IMR-90 (cell line): ENCODE measurements at regions not wholly inside any gene's neighbourhood (a gene's known extent, or its start where the extent isn't known, plus 50 kb on each side); places are given as distances from the start of the nearest gene placed in this dataset.

Source experiments
- ATAC-seq: fragments of 200-7000 bp; cut with Tn5 transposase; 2 replicates; pipeline ENCODE4 v1.9.1; 2020; ENCODE audit warnings: low read depth, mild to moderate bottlenecking, moderate library complexity
- BruUV-seq: library from RNA; stranded (reverse); fragments of 400-500 nt; replicated peaks from 2 replicates; lab custom pipeline; 2021; lab: Mats Ljungman, UMichigan
- CTCF ChIA-PET: fragments of 300-600 bp; formaldehyde crosslinking; extraction: SDS; loops from one replicate; lab custom pipeline; 2021; ENCODE audit warnings: antibody characterized with exemption; lab: Yijun Ruan, JAX
- POLR2A ChIA-PET: fragments of 300-600 bp; sonication (Branson Sonifier 250); formaldehyde crosslinking; loops from one replicate; lab custom pipeline; 2022; ENCODE audit warnings: antibody characterized with exemption; ENCODE audit not compliant: unreplicated experiment; lab: Charles Lee
- DNase-seq: peaks from one replicate; pipeline ENCODE4 v3.0.0; 2013
- H2AFZ ChIP-seq: replicated peaks from 2 replicates; pipeline ENCODE3; 2013; ENCODE audit warnings: low read length, mild to moderate bottlenecking; ENCODE audit not compliant: poor library complexity
- H2AK5ac ChIP-seq: 2 replicates; pipeline ENCODE4 v1.6.1; 2013; ENCODE audit warnings: low read depth, low read length, inconsistent platforms
- H2AK9ac ChIP-seq: replicated peaks from 2 replicates; pipeline ENCODE3; 2013; ENCODE audit warnings: mild to moderate bottlenecking, low read depth, low read length, moderate library complexity; ENCODE audit not compliant: poor library complexity
- H2BK120ac ChIP-seq: 2 replicates; pipeline ENCODE4 v1.6.1; 2013; ENCODE audit warnings: low read depth, low read length, inconsistent platforms
- H2BK15ac ChIP-seq: 3 replicates; pipeline ENCODE4 v1.6.1; 2013; ENCODE audit warnings: low read depth, low read length, inconsistent platforms
- H2BK20ac ChIP-seq: 2 replicates; pipeline ENCODE4 v1.6.1; 2013; ENCODE audit warnings: low read depth, mild to moderate bottlenecking, inconsistent platforms, low read length, moderate library complexity
- H2BK5ac ChIP-seq: 2 replicates; pipeline ENCODE4 v1.6.1; 2013; ENCODE audit warnings: mild to moderate bottlenecking, low read depth, low read length, inconsistent platforms; ENCODE audit not compliant: poor library complexity, severe bottlenecking
- H3K14ac ChIP-seq: replicated peaks from 2 replicates; pipeline ENCODE4 v1.6.1; 2013; ENCODE audit warnings: low read depth, low read length, inconsistent platforms
- H3K18ac ChIP-seq: 2 replicates; pipeline ENCODE4 v1.6.1; 2013; ENCODE audit warnings: low read depth, low read length, control low read depth
- H3K23ac ChIP-seq: 2 replicates; pipeline ENCODE4 v1.6.1; 2013; ENCODE audit warnings: low read depth, low read length, inconsistent platforms
- H3K27ac ChIP-seq: 2 replicates; pipeline ENCODE4 v1.5.1; 2013; ENCODE audit warnings: mild to moderate bottlenecking, control low read depth, low read length; ENCODE audit not compliant: insufficient read depth
- H3K27me3 ChIP-seq: 2 replicates; pipeline ENCODE4 v1.6.1; 2013; ENCODE audit warnings: low read length; ENCODE audit not compliant: control insufficient read depth, insufficient read depth
- H3K36me3 ChIP-seq: 2 replicates; pipeline ENCODE4 v1.6.1; 2013; ENCODE audit warnings: low read length, mixed read lengths; ENCODE audit not compliant: control insufficient read depth, insufficient read depth
- H3K4ac ChIP-seq: 2 replicates; pipeline ENCODE4 v1.6.1; 2013; ENCODE audit warnings: low read depth, low read length, inconsistent platforms
- H3K4me1 ChIP-seq: 2 replicates; pipeline ENCODE4 v1.6.1; 2013; ENCODE audit warnings: low read length, mixed read lengths; ENCODE audit not compliant: control insufficient read depth, insufficient read depth
- H3K4me2 ChIP-seq: 2 replicates; pipeline ENCODE4 v1.6.1; 2013; ENCODE audit warnings: low read depth, mild to moderate bottlenecking, control low read depth, low read length, moderate library complexity
- H3K4me3 ChIP-seq: 2 replicates; pipeline ENCODE4 v1.5.1; 2013; ENCODE audit warnings: low read depth, mild to moderate bottlenecking, control low read depth, low read length, moderate library complexity; ENCODE audit not compliant: insufficient read depth
- H3K56ac ChIP-seq: 2 replicates; pipeline ENCODE4 v1.6.1; 2013; ENCODE audit warnings: low read length, inconsistent platforms; ENCODE audit not compliant: insufficient read depth; ENCODE audit errors: extremely low read depth
- H3K79me1 ChIP-seq, 2 experiments: 2 replicates each; pipeline ENCODE4 v1.6.1; 2013; ENCODE audit warnings: low read length in 2 of 2, inconsistent platforms in 1 of 2, low read depth in 1 of 2
- H3K9ac ChIP-seq: 2 replicates; pipeline ENCODE4 v1.6.1; 2013; ENCODE audit warnings: low read depth, low read length, control low read depth
- H3K9me1 ChIP-seq: 2 replicates; pipeline ENCODE4 v1.6.1; 2013; ENCODE audit warnings: low read length, inconsistent platforms; ENCODE audit not compliant: insufficient read depth
- H3K9me3 ChIP-seq: 2 replicates; pipeline ENCODE4 v1.6.1; 2013; ENCODE audit warnings: low read length; ENCODE audit not compliant: control insufficient read depth, insufficient read depth
- H4K20me1 ChIP-seq: 2 replicates; pipeline ENCODE4 v1.6.1; 2013; ENCODE audit warnings: low read length, inconsistent platforms; ENCODE audit not compliant: insufficient read depth
- H4K5ac ChIP-seq: 2 replicates; pipeline ENCODE4 v1.6.1; 2013; ENCODE audit warnings: mild to moderate bottlenecking, low read depth, low read length, control low read depth
- H4K8ac ChIP-seq, 2 experiments: 2 replicates each; pipeline ENCODE4 v1.6.1; 2013; ENCODE audit warnings: low read depth in 2 of 2, low read length in 2 of 2, control low read depth in 1 of 2, inconsistent platforms in 1 of 2
- H4K91ac ChIP-seq: 2 replicates; pipeline ENCODE4 v1.6.1; 2013; ENCODE audit warnings: low read depth, low read length, inconsistent platforms; ENCODE audit not compliant: insufficient read depth
- BHLHE40 ChIP-seq: fragments of 150-350 bp; IDR thresholded peaks from 2 replicates; pipeline ENCODE4 v1.6.1; 2016; ENCODE audit warnings: mild to moderate bottlenecking, low read depth, low read length
- CEBPB ChIP-seq: IDR thresholded peaks from 2 replicates; pipeline ENCODE4 v1.6.1; 2012; ENCODE audit warnings: low read depth, low read length, improper control_type of control experiment
- CHD1 ChIP-seq: IDR thresholded peaks from 2 replicates; pipeline ENCODE4 v1.6.1; 2012; ENCODE audit warnings: low read depth, low read length, improper control_type of control experiment
- ELK1 ChIP-seq: fragments of 150-350 bp; IDR thresholded peaks from 2 replicates; pipeline ENCODE4 v1.6.1; 2016; ENCODE audit warnings: low read depth, mild to moderate bottlenecking, low read length, moderate library complexity, borderline replicate concordance
- FOS ChIP-seq: fragments of 150-350 bp; IDR thresholded peaks from 2 replicates; pipeline ENCODE4 v1.6.1; 2016; ENCODE audit warnings: low read depth, low read length
- MAFK ChIP-seq: IDR thresholded peaks from 2 replicates; pipeline ENCODE4 v1.6.1; 2012; ENCODE audit warnings: low read depth, low read length, improper control_type of control experiment
- MAZ ChIP-seq: IDR thresholded peaks from 2 replicates; pipeline ENCODE4 v1.6.1; 2012; ENCODE audit warnings: low read depth, mild to moderate bottlenecking, low read length, improper control_type of control experiment, moderate library complexity, borderline replicate concordance
- MXI1 ChIP-seq: IDR thresholded peaks from 2 replicates; pipeline ENCODE4 v1.6.1; 2012; ENCODE audit warnings: low read depth, mild to moderate bottlenecking, low read length, moderate library complexity, borderline replicate concordance
- NFE2L2 ChIP-seq: fragments of 150-350 bp; IDR thresholded peaks from 2 replicates; pipeline ENCODE4 v1.6.1; 2016; ENCODE audit warnings: low read depth, mild to moderate bottlenecking, low read length
- POLR2A ChIP-seq: IDR thresholded peaks from 2 replicates; pipeline ENCODE4 v1.6.1; 2012; ENCODE audit warnings: mild to moderate bottlenecking, low read depth, low read length
- RAD21 ChIP-seq: IDR thresholded peaks from 2 replicates; pipeline ENCODE4 v1.6.1; 2012; ENCODE audit warnings: low read length, improper control_type of control experiment
- RCOR1 ChIP-seq: IDR thresholded peaks from 2 replicates; pipeline ENCODE4 v1.6.1; 2012; ENCODE audit warnings: mild to moderate bottlenecking, low read length, improper control_type of control experiment; ENCODE audit not compliant: insufficient replicate concordance
- RFX5 ChIP-seq: IDR thresholded peaks from 2 replicates; pipeline ENCODE4 v1.8.0; 2012; ENCODE audit warnings: low read depth, mild to moderate bottlenecking, low read length, moderate library complexity
- SMC3 ChIP-seq: fragments of 150-350 bp; IDR thresholded peaks from 2 replicates; pipeline ENCODE4 v1.6.1; 2016; ENCODE audit warnings: low read depth, mild to moderate bottlenecking, antibody characterized with exemption, low read length, moderate library complexity
- whole genome bisulfite sequencing, 2 experiments: methylation state at CpG; one replicate each; pipeline versions ENCODE4 v1.1.5 to v1.1.7; 2013; ENCODE audit warnings: missing lambda C conversion rate in 2 of 2; ENCODE audit not compliant: insufficient read length in 1 of 2; ENCODE audit errors: extremely low coverage in 2 of 2; 5-methylcytosine and 5-hydroxymethylcytosine counted together
- dilution Hi-C: fragments of 300-500 bp; cut with HindIII; formaldehyde crosslinking; loops from one replicate; pipeline ENCODE4 v1.14.3; 2018; ENCODE audit warnings: low sequenced_read_pairs; ENCODE audit not compliant: unreplicated experiment
- in situ Hi-C: fragments of 300-500 bp; cut with MboI; formaldehyde crosslinking; loops from 3 replicates; pipeline ENCODE4 v1.14.3; 2019; ENCODE audit warnings: low sequenced_read_pairs, inconsistent platforms, mixed read lengths
- intact Hi-C: fragments of 100-400 bp; cut with micrococcal nuclease; formaldehyde crosslinking; loops from 2 replicates; pipeline ENCODE4 v1.10.0; 2022
- TF ChIP-seq, protein P1 (sequence below): conservative IDR thresholded peaks from 2 replicates; pipeline ENCODE4 v1.5.1; 2012; ENCODE audit warnings: mild to moderate bottlenecking, low read depth, low read length, improper control_type of control experiment
- TF ChIP-seq, protein P2 (sequence below): fragments of 150-350 bp; IDR thresholded peaks from 2 replicates; pipeline ENCODE4 v1.6.1; 2017; ENCODE audit warnings: mild to moderate bottlenecking, antibody characterized with exemption, low read length, low read depth

DNA sequence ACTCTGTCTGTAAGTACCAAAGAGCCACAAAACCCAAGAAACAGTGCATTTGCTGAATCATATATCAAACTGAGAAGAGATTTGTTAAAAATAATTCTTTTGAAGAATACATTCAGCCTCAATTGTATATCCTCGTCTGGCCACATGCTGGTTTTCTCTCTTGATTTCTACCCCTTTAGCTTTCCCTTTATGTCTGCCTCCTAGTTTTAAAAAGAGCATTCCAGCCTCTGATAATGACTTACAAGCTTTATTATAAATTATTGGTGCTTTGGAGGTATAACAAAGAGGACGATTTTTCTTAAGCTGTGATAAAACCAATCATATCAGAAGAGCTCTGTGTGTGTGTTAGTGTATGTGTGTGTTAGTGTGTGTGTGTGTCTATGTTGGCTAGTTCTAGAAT lies 70.4 kb upstream of the ROBO2 start:
- WGBS, 2 experiments, result no CpG with 5 or more reads among the region's 2 CpGs
- H3K4me1 ChIP-seq, result no peaks in the 10 kb centered on the region
- H4K91ac ChIP-seq, result no peak overlapping the region
- no peaks in the 10 kb centered on the region for H3K9me1 ChIP-seq
- no peak overlapping the region for H3K14ac ChIP-seq
- H2BK20ac ChIP-seq, result no peak overlapping the region
- H3K9me3 ChIP-seq, result no peaks in the 10 kb centered on the region
- H2AK5ac ChIP-seq, result no peak overlapping the region
- ATAC-seq, result no peak
- TF ChIP-seq MAZ (no peak), FOS (no peak), ELK1 (no peak), MXI1 (no peak), SMC3 (no peak), MAFK (no peak), RFX5 (no peak), CEBPB (no peak), BHLHE40 (no peak), RCOR1 (no peak), POLR2A (no peak), NFE2L2 (no peak), CHD1 (no peak), RAD21 (no peak)
- TF ChIP-seq, protein P1, sequence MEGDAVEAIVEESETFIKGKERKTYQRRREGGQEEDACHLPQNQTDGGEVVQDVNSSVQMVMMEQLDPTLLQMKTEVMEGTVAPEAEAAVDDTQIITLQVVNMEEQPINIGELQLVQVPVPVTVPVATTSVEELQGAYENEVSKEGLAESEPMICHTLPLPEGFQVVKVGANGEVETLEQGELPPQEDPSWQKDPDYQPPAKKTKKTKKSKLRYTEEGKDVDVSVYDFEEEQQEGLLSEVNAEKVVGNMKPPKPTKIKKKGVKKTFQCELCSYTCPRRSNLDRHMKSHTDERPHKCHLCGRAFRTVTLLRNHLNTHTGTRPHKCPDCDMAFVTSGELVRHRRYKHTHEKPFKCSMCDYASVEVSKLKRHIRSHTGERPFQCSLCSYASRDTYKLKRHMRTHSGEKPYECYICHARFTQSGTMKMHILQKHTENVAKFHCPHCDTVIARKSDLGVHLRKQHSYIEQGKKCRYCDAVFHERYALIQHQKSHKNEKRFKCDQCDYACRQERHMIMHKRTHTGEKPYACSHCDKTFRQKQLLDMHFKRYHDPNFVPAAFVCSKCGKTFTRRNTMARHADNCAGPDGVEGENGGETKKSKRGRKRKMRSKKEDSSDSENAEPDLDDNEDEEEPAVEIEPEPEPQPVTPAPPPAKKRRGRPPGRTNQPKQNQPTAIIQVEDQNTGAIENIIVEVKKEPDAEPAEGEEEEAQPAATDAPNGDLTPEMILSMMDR, result no peak
- TF ChIP-seq, protein P2, sequence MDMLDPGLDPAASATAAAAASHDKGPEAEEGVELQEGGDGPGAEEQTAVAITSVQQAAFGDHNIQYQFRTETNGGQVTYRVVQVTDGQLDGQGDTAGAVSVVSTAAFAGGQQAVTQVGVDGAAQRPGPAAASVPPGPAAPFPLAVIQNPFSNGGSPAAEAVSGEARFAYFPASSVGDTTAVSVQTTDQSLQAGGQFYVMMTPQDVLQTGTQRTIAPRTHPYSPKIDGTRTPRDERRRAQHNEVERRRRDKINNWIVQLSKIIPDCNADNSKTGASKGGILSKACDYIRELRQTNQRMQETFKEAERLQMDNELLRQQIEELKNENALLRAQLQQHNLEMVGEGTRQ, result no peak
- H3K18ac ChIP-seq, result no peak overlapping the region
- H3K4me3 ChIP-seq, result no peak overlapping the region
- DNase-seq, result no peak
- intact Hi-C loops, result no loop called here
- H3K79me1 ChIP-seq, result no peaks in the 10 kb centered on the region
- H3K23ac ChIP-seq, result no peak overlapping the region
- POLR2A ChIA-PET, result no interaction called here
- no peak overlapping the region for H3K4ac ChIP-seq
- no peaks in the 10 kb centered on the region for H3K27me3 ChIP-seq
- H2AFZ ChIP-seq, result no peak overlapping the region
- in situ Hi-C loops, result no loop called here
- H3K27ac ChIP-seq, result no peak overlapping the region
- dilution Hi-C loops, result no loop called here
- H2BK120ac ChIP-seq, result no peak overlapping the region
- no peak overlapping the region for H3K4me2 ChIP-seq
- H4K8ac ChIP-seq, result no peak overlapping the region
- H4K5ac ChIP-seq, result no peak overlapping the region
- H2AK9ac ChIP-seq, result no peak overlapping the region
- H2BK5ac ChIP-seq, result no peak overlapping the region
- no peak overlapping the region for H3K9ac ChIP-seq
- no peak overlapping the region for H3K56ac ChIP-seq
- no TSS peak for BruUV-seq
- no peak overlapping the region for H2BK15ac ChIP-seq
- CTCF ChIA-PET, result interaction anchor here (1.2 kb wide), 1 partner anchor 13 kb away, joined by 3 read pairs; no protein-coding TSS in a partner anchor
- H3K36me3 ChIP-seq, result no peaks in the 10 kb centered on the region
- H4K20me1 ChIP-seq, result no peaks in the 10 kb centered on the region
